ENCODE measurements at regions not wholly inside any gene's neighbourhood (a gene's known extent, or its start where the extent isn't known, plus 50 kb on each side); places are given as distances from the start of the nearest gene placed in this dataset.

DNA sequence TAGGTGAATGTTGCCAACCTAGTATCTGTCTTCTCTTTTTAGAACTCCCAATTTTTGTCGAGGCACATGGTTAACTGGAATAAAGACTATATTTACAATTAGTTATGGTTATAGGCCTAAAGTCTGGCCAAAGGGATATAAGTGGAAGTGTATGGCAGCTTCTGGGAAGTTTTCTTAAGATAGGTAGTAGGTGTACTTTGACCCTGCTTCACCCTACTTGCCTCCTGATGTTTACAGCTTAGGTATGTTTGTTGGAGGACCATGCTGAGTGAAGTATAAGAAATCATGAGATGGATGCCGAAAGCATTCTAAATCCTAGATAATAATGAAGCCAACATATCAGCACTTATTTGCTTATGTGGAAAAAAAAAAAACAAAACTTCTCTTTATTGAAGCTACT, 272.1 kb downstream of the S1PR1 start:
- no peak for DNase-seq
- Histone ChIP-seq H3K9me3 (no peaks in the 10 kb centered on the region), H3K4me3 (no peak overlapping the region), H3K36me3 (no peaks in the 10 kb centered on the region), H3K27me3 (no peaks in the 10 kb centered on the region), H3K27ac (no peak overlapping the region), H3K4me1 (no peaks in the 10 kb centered on the region)
- WGBS, 5 donors = 72 to 82% (median 79%) methylated on average over 2 of the region's 2 CpGs
- TF ChIP-seq POLR2A (IDR thresholded peaks at IDR 0.05) (no peak), POLR2AphosphoS5 (IDR thresholded peaks at IDR 0.05) (no peak), EP300 (IDR thresholded peaks at IDR 0.05) (no peak)
- TF ChIP-seq, protein P1, sequence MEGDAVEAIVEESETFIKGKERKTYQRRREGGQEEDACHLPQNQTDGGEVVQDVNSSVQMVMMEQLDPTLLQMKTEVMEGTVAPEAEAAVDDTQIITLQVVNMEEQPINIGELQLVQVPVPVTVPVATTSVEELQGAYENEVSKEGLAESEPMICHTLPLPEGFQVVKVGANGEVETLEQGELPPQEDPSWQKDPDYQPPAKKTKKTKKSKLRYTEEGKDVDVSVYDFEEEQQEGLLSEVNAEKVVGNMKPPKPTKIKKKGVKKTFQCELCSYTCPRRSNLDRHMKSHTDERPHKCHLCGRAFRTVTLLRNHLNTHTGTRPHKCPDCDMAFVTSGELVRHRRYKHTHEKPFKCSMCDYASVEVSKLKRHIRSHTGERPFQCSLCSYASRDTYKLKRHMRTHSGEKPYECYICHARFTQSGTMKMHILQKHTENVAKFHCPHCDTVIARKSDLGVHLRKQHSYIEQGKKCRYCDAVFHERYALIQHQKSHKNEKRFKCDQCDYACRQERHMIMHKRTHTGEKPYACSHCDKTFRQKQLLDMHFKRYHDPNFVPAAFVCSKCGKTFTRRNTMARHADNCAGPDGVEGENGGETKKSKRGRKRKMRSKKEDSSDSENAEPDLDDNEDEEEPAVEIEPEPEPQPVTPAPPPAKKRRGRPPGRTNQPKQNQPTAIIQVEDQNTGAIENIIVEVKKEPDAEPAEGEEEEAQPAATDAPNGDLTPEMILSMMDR (IDR thresholded peaks at IDR 0.05) = no peak
- intact Hi-C loops (cut with DNase I; ENCODE audit: low total_unique reads) = no loop called here

DNA sequence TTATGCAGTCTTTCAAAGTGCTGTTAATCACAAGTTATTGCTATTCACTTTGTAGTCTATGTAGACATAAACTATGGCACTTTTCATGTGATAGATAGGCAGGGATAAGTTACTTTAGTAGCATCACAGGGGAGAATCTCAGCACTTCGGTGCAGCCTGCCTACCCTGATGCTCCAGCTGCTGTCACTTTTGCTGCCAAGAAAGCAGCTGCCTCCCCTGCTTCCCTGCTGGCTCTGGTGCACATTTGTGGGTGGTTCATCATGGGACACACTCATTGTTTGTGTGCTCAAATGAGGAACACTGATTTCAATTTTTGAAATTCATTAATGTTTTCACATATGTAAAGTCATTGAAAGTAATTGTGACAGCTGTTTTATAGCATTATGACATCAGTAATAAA, 272.6 kb downstream of the S1PR1 start:
- 47 to 74% (median 55%) methylated on average over 1 of the region's 1 CpG for WGBS, 5 donors
- Histone ChIP-seq H3K4me3 (no peak overlapping the region), H3K27me3 (no peaks in the 10 kb centered on the region), H3K9me3 (no peaks in the 10 kb centered on the region), H3K27ac (no peak overlapping the region), H3K4me1 (no peaks in the 10 kb centered on the region), H3K36me3 (no peaks in the 10 kb centered on the region)
- TF ChIP-seq EP300 (IDR thresholded peaks at IDR 0.05) (no peak), POLR2AphosphoS5 (IDR thresholded peaks at IDR 0.05) (no peak), POLR2A (IDR thresholded peaks at IDR 0.05) (no peak)
- TF ChIP-seq, protein P1 (IDR thresholded peaks at IDR 0.05) = no peak
- DNase-seq = peak in 1 of 2 donors; percentile 18
- intact Hi-C loops (cut with DNase I; ENCODE audit: low total_unique reads) = no loop called here

DNA sequence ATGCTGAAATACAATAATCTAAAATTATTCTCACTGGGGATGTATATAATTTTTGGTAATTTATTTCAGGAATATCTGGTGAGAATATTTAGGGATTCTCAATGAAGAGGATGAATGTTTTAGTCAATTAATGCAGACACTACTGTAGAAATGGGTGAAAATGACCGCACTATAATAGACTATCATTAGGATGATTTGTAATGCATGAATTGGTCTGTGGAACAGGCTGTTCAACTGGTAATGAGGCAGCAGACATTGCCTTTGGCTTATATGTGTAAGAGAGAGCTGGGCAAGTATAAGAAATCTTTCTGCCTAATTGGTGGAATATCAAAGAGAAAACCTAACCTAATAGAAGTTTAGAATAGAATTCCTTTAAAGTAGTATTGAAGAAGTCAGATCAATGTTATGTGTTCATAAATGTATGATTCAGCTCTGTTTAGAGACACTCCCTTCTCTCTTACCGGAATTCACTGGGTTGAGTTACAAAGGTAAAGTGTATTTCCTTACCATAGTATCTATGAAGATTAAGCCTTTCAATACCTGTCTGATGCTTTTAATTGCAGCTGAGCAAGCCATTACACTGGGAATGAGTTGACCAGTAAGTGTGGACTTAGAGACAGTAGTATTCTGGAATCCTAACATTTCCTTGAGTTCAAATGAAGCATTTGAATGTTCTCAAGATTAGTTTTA, 274.5 kb downstream of the S1PR1 start:
- no peak for DNase-seq
- no peak overlapping the region for H3K4me3 ChIP-seq
- no peak overlapping the region for H3K27ac ChIP-seq
- TF ChIP-seq POLR2A (IDR thresholded peaks at IDR 0.05) = no peak
- no peak for TF ChIP-seq POLR2AphosphoS5 (IDR thresholded peaks at IDR 0.05)
- no peak for TF ChIP-seq EP300 (IDR thresholded peaks at IDR 0.05)
- TF ChIP-seq, protein P1 (IDR thresholded peaks at IDR 0.05) = no peak
- WGBS, 5 donors = 66 to 75% (median 70%) methylated on average over 2 of the region's 2 CpGs
- no peaks in the 10 kb centered on the region for H3K36me3 ChIP-seq
- no peaks in the 10 kb centered on the region for H3K27me3 ChIP-seq
- peaks cover 0 to 12% (median 5%) of the 10 kb centered on the region in 4 donors for H3K9me3 ChIP-seq
- no peaks in the 10 kb centered on the region for H3K4me1 ChIP-seq
- intact Hi-C loops (cut with DNase I; ENCODE audit: low total_unique reads) = no loop called here

DNA sequence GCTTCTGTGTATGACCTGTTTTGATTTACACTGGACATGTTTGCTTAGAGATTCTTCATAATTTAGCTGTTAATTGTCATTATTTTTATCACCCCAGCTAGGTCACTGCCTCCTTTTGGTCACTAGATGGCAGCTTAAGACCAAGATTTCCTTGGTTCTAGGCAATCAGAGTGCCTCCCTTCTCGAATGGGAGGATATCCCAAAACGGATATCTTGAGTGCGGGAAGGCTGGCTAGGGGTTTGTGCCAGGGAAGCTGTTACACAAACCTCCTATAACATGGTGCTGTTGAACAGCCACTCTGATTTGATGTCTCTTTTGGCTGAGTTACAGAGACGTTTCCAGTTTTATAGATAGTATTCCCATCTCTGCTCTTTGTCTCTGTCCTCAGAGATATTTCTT, 283.5 kb downstream of the S1PR1 start:
- intact Hi-C loops (cut with DNase I; ENCODE audit: low total_unique reads) = no loop called here
- peak in 1 of 2 donors; percentile 57 for DNase-seq
- WGBS, 5 donors = 6 to 12% (median 8%) methylated on average over 4 of the region's 4 CpGs

More for the DNA sequence above, 283.5 kb downstream of the S1PR1 start:
- no peak overlapping the region for H3K27ac ChIP-seq
- H3K36me3 ChIP-seq = no peaks in the 10 kb centered on the region
- peaks cover 0 to 8% (median 2%) of the 10 kb centered on the region in 4 donors for H3K9me3 ChIP-seq
- no peak overlapping the region for H3K4me3 ChIP-seq
- no peaks in the 10 kb centered on the region for H3K27me3 ChIP-seq
- H3K4me1 ChIP-seq = no peaks in the 10 kb centered on the region
- TF ChIP-seq, protein P1 (IDR thresholded peaks at IDR 0.05) = peak in 5 of 7 experiments; percentile 30 to 55 (median 34)
- TF ChIP-seq EP300 (IDR thresholded peaks at IDR 0.05) = no peak
